Activated naive CD4-positive, alpha-beta T cell treated with anti-CD3 and anti-CD28 coated beads for 36 hours (primary cell): ENCODE measurements at regions not wholly inside any gene's neighbourhood (a gene's known extent, or its start where the extent isn't known, plus 50 kb on each side); places are given as distances from the start of the nearest gene placed in this dataset.

Experiments
- CTCF ChIA-PET: fragments of 350-600 bp; sonication (Branson Sonifier 250); formaldehyde crosslinking; loops from one replicate; lab custom pipeline; 2021; ENCODE audit warnings: antibody characterized with exemption; lab: Charles Lee
- DNase-seq: peaks from one replicate; pipeline ENCODE4 v3.0.0-alpha.2; 2020
- H3K27ac Mint-ChIP-seq: one replicate; pipeline ENCODE4 v1.8.0; 2021; ENCODE audit warnings: mild to moderate bottlenecking, mixed read lengths
- H3K27me3 Mint-ChIP-seq: one replicate; pipeline ENCODE4 v1.8.0; 2021; ENCODE audit warnings: low read depth, mixed read lengths
- H3K36me3 Mint-ChIP-seq: one replicate; pipeline ENCODE4 v1.8.0; 2021; ENCODE audit warnings: low read depth, mixed read lengths
- H3K4me1 Mint-ChIP-seq: one replicate; pipeline ENCODE4 v1.8.0; 2021; ENCODE audit warnings: low read depth, mixed read lengths
- H3K4me3 Mint-ChIP-seq: one replicate; pipeline ENCODE4 v1.8.0; 2021; ENCODE audit warnings: mild to moderate bottlenecking, moderate library complexity, mixed read lengths
- H3K9me3 Mint-ChIP-seq: one replicate; pipeline ENCODE4 v1.8.0; 2021; ENCODE audit warnings: mixed read lengths
- intact Hi-C: fragments of 100-400 bp; cut with micrococcal nuclease; formaldehyde crosslinking; loops from one replicate; pipeline ENCODE4 v1.15.1; 2023

GRCh38 chr1:90837420-90837819 lies 120.3 kb upstream of the BARHL2 start:
- Mint-ChIP-seq H3K27me3 (peaks cover 78% of the 10 kb centered on the region), H3K36me3 (no peaks in the 10 kb centered on the region), H3K4me1 (peaks cover 27% of the 10 kb centered on the region), H3K4me3 (no peak overlapping the region), H3K9me3 (no peaks in the 10 kb centered on the region), H3K27ac (no peak overlapping the region)
- no peak for DNase-seq
- CTCF ChIA-PET, result no interaction called here
- intact Hi-C loops, result no loop called here

- Mint-ChIP-seq H3K4me3 (no peak overlapping the region), H3K9me3 (no peaks in the 10 kb centered on the region), H3K27ac (no peak overlapping the region), H3K27me3 (peaks cover 82% of the 10 kb centered on the region), H3K36me3 (no peaks in the 10 kb centered on the region), H3K4me1 (peaks cover 27% of the 10 kb centered on the region)
- intact Hi-C loops, result no loop called here
- no peak for DNase-seq
- CTCF ChIA-PET, result no interaction called here
Measured at GRCh38 chr1:90836345-90836679, 119.2 kb upstream of the BARHL2 start.

GRCh38 chr1:90835661-90836344 lies 118.7 kb upstream of the BARHL2 start:
- no peak overlapping the region for H3K27ac Mint-ChIP-seq
- intact Hi-C loops, result loop anchor here (2.0 kb wide), 2 partner anchors 15 to 109 kb away; no protein-coding TSS in a partner anchor
- DNase-seq, result no peak
- H3K27me3 Mint-ChIP-seq, result peaks cover 81% of the 10 kb centered on the region
- no peaks in the 10 kb centered on the region for H3K36me3 Mint-ChIP-seq
- H3K4me1 Mint-ChIP-seq, result peaks cover 25% of the 10 kb centered on the region
- CTCF ChIA-PET, result interaction anchor here (1.6 kb wide), 1 partner anchor 115 kb away, joined by 4 read pairs; no protein-coding TSS in a partner anchor
- no peaks in the 10 kb centered on the region for H3K9me3 Mint-ChIP-seq
- H3K4me3 Mint-ChIP-seq, result no peak overlapping the region

GRCh38 chr1:90834886-90835660 lies 118.0 kb upstream of the BARHL2 start:
- Mint-ChIP-seq H3K9me3 (no peaks in the 10 kb centered on the region), H3K27me3 (peaks cover 77% of the 10 kb centered on the region), H3K27ac (no peak overlapping the region), H3K4me3 (no peak overlapping the region), H3K36me3 (no peaks in the 10 kb centered on the region), H3K4me1 (peaks cover 21% of the 10 kb centered on the region)
- DNase-seq, result peak; percentile 49
- intact Hi-C loops, result loop anchor here (2.0 kb wide), 2 partner anchors 16 to 108 kb away; no protein-coding TSS in a partner anchor
- CTCF ChIA-PET, result interaction anchor here (1.6 kb wide), 1 partner anchor 114 kb away, joined by 4 read pairs; no protein-coding TSS in a partner anchor

GRCh38 chr1:90834354-90834885 lies 117.3 kb upstream of the BARHL2 start:
- H3K9me3 Mint-ChIP-seq, result no peaks in the 10 kb centered on the region
- CTCF ChIA-PET, result interaction anchor here (1.6 kb wide), 1 partner anchor 113 kb away, joined by 4 read pairs; no protein-coding TSS in a partner anchor
- H3K4me1 Mint-ChIP-seq, result peaks cover 20% of the 10 kb centered on the region
- no peak for DNase-seq
- no peak overlapping the region for H3K27ac Mint-ChIP-seq
- H3K4me3 Mint-ChIP-seq, result no peak overlapping the region
- peaks cover 73% of the 10 kb centered on the region for H3K27me3 Mint-ChIP-seq
- no peaks in the 10 kb centered on the region for H3K36me3 Mint-ChIP-seq
- intact Hi-C loops, result loop anchor here (2.0 kb wide), 2 partner anchors 16 to 108 kb away; no protein-coding TSS in a partner anchor

- Mint-ChIP-seq H3K27ac (no peak overlapping the region), H3K9me3 (no peaks in the 10 kb centered on the region), H3K4me3 (no peak overlapping the region), H3K27me3 (peaks cover 69% of the 10 kb centered on the region), H3K36me3 (no peaks in the 10 kb centered on the region), H3K4me1 (peaks cover 18% of the 10 kb centered on the region)
- CTCF ChIA-PET, result interaction anchor here (0.9 to 1.9 kb wide), 2 partner anchors 112 to 333 kb away, joined by 3 to 7 read pairs; no protein-coding TSS in a partner anchor
- intact Hi-C loops, result loop anchor here (2.0 kb wide), 2 partner anchors 17 to 107 kb away; no protein-coding TSS in a partner anchor
- no peak for DNase-seq
Measured at GRCh38 chr1:90833466-90834110, 116.5 kb upstream of the BARHL2 start.

GRCh38 chr1:90831910-90832309 lies 114.8 kb upstream of the BARHL2 start:
- intact Hi-C loops, result no loop called here
- CTCF ChIA-PET, result interaction anchor here (0.9 to 1.9 kb wide), 3 partner anchors 19 to 334 kb away, joined by 3 to 7 read pairs (median 6); no protein-coding TSS in a partner anchor
- no peak overlapping the region for H3K4me3 Mint-ChIP-seq

GRCh38 chr1:90826834-90827233 lies 109.7 kb upstream of the BARHL2 start:
- CTCF ChIA-PET, result no interaction called here
- intact Hi-C loops, result no loop called here
- DNase-seq, result no peak
- no peak overlapping the region for H3K4me3 Mint-ChIP-seq
- H3K36me3 Mint-ChIP-seq, result no peaks in the 10 kb centered on the region
- H3K27me3 Mint-ChIP-seq, result peaks cover 39% of the 10 kb centered on the region
- no peak overlapping the region for H3K27ac Mint-ChIP-seq
- H3K9me3 Mint-ChIP-seq, result no peaks in the 10 kb centered on the region
- no peaks in the 10 kb centered on the region for H3K4me1 Mint-ChIP-seq

More at GRCh38 chr1:90831910-90832309, 114.8 kb upstream of the BARHL2 start:
- no peaks in the 10 kb centered on the region for H3K9me3 Mint-ChIP-seq
- peaks cover 69% of the 10 kb centered on the region for H3K27me3 Mint-ChIP-seq
- H3K27ac Mint-ChIP-seq, result no peak overlapping the region
- no peak for DNase-seq
- peaks cover 18% of the 10 kb centered on the region for H3K4me1 Mint-ChIP-seq
- H3K36me3 Mint-ChIP-seq, result no peaks in the 10 kb centered on the region

- Mint-ChIP-seq H3K9me3 (no peaks in the 10 kb centered on the region), H3K4me1 (no peaks in the 10 kb centered on the region), H3K27ac (no peak overlapping the region), H3K36me3 (no peaks in the 10 kb centered on the region), H3K27me3 (peaks cover 34% of the 10 kb centered on the region), H3K4me3 (no peak overlapping the region)
- intact Hi-C loops, result no loop called here
- no peak for DNase-seq
- CTCF ChIA-PET, result no interaction called here
Measured at GRCh38 chr1:90826024-90826423, 108.9 kb upstream of the BARHL2 start.

- no peak for DNase-seq
- Mint-ChIP-seq H3K4me3 (no peak overlapping the region), H3K9me3 (no peaks in the 10 kb centered on the region), H3K27ac (no peak overlapping the region), H3K36me3 (no peaks in the 10 kb centered on the region), H3K27me3 (peaks cover 26% of the 10 kb centered on the region), H3K4me1 (no peaks in the 10 kb centered on the region)
- CTCF ChIA-PET, result no interaction called here
- intact Hi-C loops, result no loop called here
Measured at GRCh38 chr1:90824551-90824950, 107.4 kb upstream of the BARHL2 start.

GRCh38 chr1:90823686-90824085 lies 106.6 kb upstream of the BARHL2 start:
- intact Hi-C loops, result no loop called here
- Mint-ChIP-seq H3K27me3 (peaks cover 22% of the 10 kb centered on the region), H3K36me3 (no peaks in the 10 kb centered on the region), H3K4me3 (no peak overlapping the region), H3K4me1 (no peaks in the 10 kb centered on the region), H3K9me3 (no peaks in the 10 kb centered on the region), H3K27ac (no peak overlapping the region)
- CTCF ChIA-PET, result no interaction called here
- DNase-seq, result no peak

- Mint-ChIP-seq H3K27ac (no peak overlapping the region), H3K4me1 (no peaks in the 10 kb centered on the region), H3K4me3 (no peak overlapping the region), H3K9me3 (no peaks in the 10 kb centered on the region), H3K27me3 (peaks cover 21% of the 10 kb centered on the region), H3K36me3 (no peaks in the 10 kb centered on the region)
- CTCF ChIA-PET, result no interaction called here
- intact Hi-C loops, result no loop called here
- DNase-seq, result no peak
Measured at GRCh38 chr1:90821788-90822359, 104.8 kb upstream of the BARHL2 start.
